ENCODE measurements at regions not wholly inside any gene's neighbourhood (a gene's known extent, or its start where the extent isn't known, plus 50 kb on each side); places are given as distances from the start of the nearest gene placed in this dataset.
"Not testable (repeated sequence)": the region's sequence is repeated elsewhere in the genome, so short reads cannot be mapped to it uniquely, and the experiment has no call there.

GRCh38 chr5:118156181-118156580 lies 832.2 kb downstream of the DTWD2 start:
- no peak for DNase-seq

GRCh38 chr5:118146824-118147223 lies 841.5 kb downstream of the DTWD2 start:
- no peak for DNase-seq

DNA sequence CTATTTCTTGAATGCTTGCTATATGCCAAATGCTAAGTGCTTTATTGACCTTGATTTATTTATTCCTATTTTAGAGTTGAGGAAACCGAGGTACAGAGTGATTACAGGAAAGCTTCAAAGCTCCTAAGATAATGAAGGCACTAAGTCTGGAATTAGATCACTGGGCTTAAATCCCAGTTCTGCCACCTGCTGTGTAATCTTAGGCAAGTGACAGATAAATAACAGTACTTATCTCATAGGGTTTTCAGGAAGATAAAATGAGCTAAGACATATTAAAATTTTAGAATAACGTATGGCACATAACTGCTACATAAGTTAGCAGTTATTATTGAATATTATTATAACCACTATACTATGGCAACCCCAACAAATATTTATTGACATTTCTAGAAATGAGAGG lies 843.8 kb downstream of the DTWD2 start:
- DNase-seq, result no peak

DNA sequence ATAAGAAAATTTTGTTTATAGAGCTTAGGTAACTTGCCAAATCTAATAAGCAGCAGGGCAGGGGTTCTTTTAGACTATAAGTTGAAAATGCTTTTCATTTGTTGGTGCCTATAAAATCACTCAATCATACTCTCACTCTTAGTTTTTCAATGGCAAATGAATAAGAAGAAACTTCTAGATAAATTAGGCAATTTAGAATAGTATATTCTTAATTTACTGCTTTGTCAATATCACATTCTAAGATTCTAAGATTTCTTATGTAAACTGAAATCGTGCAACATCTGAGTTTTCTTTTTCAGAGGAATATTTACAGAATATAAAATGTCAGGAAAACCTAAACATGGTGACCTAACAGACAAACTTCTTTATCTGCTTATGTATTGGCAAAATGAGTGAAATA lies 849.0 kb downstream of the DTWD2 start:
- DNase-seq, result no peak

DNA sequence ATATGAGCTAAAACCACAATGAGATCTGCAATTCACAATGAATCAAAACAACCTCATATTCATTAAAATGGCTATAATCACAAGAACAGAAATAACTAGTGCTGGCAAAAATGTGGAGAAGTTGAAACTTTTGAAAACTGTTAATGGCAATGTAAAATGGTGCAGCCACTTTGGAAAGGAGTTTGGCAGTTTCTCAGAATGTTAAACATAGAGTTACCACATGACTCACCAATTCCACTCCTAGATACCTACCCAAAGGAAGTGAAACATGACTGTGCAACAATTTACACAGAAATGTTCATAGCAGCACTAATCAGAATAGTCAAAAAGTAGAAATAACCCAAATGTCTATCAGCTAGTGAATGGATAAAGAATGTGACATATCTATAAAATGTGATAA lies 862.2 kb downstream of the DTWD2 start:
- DNase-seq, result no peak

DNA sequence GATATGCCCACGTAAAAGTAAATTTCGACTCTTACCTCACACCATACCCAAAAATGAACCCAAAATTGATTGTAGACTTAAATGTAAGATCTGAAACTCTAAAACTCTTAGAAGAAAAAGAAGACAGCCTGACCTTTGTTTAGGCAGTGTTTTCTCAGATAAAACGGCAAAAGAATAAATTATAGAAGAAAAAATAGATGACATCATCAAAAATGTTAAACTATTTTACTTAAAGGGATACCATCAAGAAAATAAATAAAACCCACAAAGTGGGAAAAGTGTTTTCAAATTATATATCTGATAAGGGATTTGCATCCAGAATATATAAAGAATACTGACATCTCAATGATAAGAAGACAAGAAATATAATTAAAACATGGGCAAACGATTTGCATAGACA lies 862.7 kb downstream of the DTWD2 start:
- DNase-seq, result no peak

- no peak for DNase-seq
Measured at GRCh38 chr5:118121258-118121657, 867.1 kb downstream of the DTWD2 start.

GRCh38 chr5:118115791-118116190 lies 872.6 kb downstream of the DTWD2 start:
- no peak for DNase-seq

- DNase-seq, result no peak
Measured at GRCh38 chr5:118111956-118112355, 876.4 kb downstream of the DTWD2 start.

GRCh38 chr5:118107246-118107645 lies 881.1 kb downstream of the DTWD2 start:
- not testable (repeated sequence) for DNase-seq

DNA sequence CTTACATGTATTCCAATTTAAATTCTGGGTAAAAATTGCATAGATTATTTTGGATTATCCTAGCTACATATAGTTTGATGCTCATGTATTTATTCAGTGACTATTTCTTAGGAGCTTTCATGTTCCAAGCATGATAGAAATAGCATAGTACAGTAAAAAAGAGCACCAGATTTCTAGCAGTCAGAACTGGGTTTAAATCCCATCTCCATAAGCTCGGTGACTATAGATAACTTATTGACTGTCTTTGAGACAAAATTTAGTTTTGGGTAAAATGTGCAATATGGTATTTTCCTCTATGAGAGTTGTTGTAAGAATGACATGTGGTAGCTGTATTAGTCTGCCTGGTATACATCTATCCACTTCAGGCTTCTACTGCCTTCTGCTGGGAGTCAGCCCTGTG lies 889.6 kb downstream of the DTWD2 start:
- no peak for DNase-seq

DNA sequence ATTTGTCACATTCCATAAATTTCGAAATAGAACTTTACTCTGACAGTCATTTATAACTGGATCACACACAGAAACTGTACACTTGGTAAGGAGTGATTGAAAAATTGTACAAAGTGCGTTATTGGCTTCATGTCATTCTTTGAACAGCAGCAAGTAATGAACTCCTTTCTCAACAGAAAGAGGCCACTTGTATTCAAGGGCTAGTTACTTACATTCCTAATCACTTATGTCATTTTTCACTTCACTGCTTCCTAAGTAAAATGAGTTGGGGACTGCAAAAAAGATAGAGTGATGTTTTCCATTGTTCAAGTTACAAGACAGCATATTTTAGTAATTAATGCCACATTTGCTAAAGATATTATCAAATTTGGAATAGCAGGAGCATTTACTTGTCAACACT lies 893.2 kb downstream of the DTWD2 start:
- DNase-seq, result no peak

- no peak for DNase-seq
Measured at GRCh38 chr5:118088448-118088847, 899.9 kb downstream of the DTWD2 start.

DNA sequence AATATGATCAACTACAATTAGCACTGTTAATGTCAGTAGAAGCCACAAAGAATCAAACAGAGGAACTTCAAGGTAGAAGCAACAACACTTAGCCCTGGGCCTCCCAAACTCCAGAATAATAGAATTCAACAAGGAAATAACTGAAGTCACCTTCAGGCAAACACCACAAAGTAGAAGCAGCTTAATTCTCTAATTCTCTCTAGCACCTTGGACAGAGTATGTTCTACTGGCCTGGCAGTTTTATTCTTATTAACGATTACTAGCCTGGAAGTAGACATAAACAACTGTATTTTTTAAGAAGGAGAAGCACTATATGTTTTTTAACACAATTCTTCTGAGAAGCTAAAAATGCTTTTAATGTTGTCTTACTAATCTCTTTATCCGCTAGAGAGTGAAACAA lies 911.9 kb downstream of the DTWD2 start:
- no peak for DNase-seq

DNA sequence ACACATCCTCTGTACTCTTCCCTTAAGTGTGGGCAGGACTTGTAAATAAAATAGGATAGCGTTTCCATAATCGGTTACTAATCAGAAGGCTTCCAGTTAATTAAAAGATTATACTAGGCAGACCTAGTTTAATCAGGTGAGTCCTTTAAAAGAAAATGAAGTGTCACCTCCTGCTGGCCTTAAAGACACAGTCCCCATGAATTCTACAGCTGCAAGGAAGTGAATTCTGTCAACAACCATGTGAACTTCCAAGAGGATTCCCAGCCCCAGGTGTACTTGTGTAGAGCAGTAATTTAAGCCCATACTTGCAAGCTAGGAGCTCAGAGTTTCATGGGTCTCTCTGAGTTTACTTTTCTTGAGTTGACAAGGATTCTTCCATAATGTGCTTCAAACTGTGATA lies 918.3 kb downstream of the DTWD2 start:
- DNase-seq, result no peak

DNA sequence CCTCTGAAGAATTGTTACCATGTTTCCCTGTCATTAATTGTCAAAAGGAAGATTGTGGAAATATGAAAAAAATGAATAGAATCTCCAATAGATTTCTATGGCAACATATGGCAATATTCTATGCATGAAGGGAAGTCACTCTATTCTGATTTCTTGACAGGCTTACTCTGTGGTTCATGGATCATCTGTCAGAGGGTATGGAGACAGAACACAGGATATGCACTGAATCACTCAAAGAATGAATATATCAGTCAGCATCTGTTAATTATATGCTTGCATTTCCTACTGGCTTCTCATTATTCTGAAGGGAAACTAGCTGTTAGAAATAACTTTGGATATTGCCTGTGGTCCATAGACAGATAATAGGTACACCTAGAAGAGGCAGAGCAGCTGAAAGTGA lies 918.9 kb downstream of the DTWD2 start:
- DNase-seq, result no peak

GRCh38 chr5:118068886-118069285 lies 919.5 kb downstream of the DTWD2 start:
- DNase-seq, result no peak

DNA sequence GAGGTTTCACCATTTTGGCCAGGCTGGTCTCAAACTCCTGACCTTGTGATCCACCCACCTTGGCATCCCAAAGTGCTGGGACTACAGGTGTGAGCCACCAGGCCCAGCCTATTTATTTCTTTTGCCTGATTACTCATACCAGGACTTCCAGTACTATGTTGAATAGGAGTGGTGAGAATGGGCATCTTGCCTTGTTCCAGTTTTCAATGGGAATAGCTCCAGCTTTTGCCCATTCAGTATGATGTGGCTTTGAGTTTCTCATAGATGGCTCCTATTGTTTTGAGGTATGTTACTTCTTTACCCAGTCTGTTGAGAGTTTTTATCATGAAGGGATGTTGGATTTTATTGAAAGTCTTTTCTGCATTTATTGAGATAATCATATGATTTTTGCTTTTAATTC lies 924.5 kb downstream of the DTWD2 start:
- DNase-seq, result not testable (repeated sequence)

DNA sequence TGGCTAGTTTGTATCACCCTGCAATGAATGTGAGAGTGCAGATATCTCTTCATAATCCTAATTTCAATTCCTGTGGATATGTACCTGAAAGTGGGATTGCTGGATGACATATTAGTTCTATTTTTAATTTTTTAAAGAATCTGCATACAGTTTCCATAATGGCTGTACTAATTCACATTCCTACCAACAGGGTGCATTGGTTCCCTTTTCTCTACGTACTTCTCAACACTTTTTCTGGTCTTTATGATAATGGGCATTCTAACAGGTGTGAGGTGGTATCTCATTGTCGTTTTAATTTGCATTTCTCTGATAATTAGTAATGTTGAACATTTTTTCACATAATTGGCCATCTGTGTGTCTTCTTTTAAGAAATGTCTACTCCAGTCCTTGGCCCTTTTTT lies 927.5 kb downstream of the DTWD2 start:
- DNase-seq, result no peak

DNA sequence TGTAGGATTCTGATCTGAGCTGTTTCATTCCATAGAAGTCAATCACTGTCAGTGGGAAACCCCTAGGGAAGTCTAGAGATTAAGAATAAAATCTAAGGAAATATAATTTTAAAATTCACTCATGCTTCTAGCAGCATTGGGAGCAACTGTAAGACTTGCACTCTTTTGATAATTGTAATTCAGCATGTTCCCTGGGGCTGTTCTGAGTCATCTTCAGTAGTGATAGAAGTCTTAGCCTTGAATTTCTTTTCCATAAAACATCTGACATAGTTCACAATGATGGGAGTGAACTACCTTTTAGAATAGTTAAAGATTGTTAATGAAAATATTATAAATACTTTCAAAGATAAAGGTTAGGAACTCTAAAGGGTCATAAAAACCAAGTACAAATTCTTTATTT lies 935.8 kb downstream of the DTWD2 start:
- no peak for DNase-seq

DNA sequence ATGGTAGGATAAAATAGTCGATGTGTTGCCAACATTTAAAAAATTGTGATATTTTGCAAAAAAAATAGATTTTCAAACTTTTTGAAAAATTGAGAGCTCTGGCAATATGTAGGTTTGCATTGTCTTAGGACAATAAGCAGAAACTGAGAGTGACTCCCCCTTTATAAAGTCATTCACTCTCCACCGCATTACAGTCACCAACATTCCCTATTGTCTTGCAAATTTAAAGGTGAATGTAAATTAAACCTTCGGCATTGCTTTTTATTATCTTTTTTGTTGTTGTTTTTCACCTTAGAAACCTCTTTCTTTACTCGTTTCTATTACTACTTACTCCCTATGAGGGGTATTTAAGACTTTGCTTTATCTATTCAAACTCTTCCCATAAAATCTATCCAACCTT lies 944.2 kb downstream of the DTWD2 start:
- DNase-seq, result no peak

GRCh38 chr5:118043531-118043930 lies 944.8 kb downstream of the DTWD2 start:
- DNase-seq, result no peak

DNA sequence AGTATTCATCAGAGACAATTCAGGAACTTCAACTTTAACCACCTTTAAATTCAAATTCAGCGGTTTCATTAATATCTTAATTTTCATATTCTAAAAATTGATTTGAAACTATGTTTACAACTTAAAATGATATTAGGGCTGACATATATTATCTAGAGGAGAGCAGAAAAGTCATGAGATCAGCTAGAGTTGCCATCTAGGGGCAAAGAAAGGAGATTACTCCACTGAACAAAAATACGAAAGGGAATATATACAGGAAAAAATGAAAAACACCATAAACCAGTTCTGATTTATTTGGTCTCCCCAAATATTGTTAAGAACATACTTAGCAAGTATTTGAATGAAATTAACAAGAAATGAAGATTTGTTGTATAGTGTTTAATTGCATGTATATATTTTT lies 946.3 kb downstream of the DTWD2 start:
- DNase-seq, result no peak

DNA sequence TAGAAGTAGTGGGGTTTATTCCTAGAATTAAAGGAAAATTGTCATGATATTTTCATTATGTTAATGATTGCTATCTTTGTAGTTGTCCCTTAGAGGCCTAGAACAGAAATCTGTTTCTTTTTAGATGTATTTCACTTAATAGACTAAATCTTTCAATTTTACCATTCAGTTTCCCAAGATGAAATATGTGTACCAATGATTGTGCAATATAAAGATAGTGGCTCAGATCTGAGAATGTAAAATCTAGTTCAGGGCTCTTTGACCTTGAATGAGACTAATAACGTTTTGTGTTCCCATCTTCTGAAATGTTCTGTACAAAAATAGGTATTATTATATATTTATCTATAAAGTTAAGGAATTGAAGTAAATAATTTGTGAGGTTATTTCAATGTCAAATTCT lies 947.9 kb downstream of the DTWD2 start:
- DNase-seq, result no peak

DNA sequence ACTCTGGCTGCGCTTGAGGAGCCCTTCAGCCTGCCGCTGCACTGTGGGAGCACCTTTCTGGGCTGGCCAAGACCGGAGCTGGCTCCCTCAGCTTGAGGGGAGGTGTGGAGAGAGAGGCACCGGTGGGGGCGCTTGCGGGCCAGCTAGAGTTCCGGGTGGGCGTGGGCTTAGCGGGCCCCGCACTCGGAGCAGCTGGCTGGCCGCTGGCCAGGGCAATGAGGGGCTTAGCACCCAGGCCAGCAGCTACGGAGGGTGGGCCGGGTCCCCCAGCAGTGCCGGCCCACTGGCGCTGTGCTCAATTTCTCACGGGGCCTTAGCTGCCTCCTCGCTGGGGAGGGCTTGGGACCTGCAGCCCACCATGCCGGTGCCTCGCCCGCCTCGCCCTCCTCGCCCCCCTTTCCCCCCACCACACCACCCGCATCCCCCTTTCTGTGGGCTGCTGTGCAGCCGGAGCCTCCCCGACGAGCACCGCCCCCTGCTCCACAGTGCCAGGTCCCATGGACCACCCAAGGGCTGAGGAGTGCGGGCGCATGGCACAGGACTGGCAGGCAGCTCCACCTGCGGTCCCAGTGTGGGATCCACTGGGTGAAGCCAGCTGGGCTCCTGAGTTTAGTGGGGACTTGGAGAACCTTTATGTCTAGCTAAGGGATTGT lies 954.5 kb downstream of the DTWD2 start:
- no peak for DNase-seq

- no peak for DNase-seq
Measured at GRCh38 chr5:118029807-118030206, 958.5 kb downstream of the DTWD2 start.

Measured in activated CD4-positive, alpha-beta T cell treated with anti-CD3 and anti-CD28 coated beads for 48 hours (primary cell).